Activated CD8-positive, alpha-beta T cell treated with anti-CD3 and anti-CD28 coated beads for 36 hours (primary cell): ENCODE measurements at regions not wholly inside any gene's neighbourhood (a gene's known extent, or its start where the extent isn't known, plus 50 kb on each side); places are given as distances from the start of the nearest gene placed in this dataset.
"Not testable (repeated sequence)": the region's sequence is repeated elsewhere in the genome, so short reads cannot be mapped to it uniquely, and the experiment has no call there.

ENCODE experiments used
- ATAC-seq: fragments of 200-7000 bp; cut with Tn5 transposase; one replicate; pipeline ENCODE4 v1.10.0; 2021; ENCODE audit warnings: mild to moderate bottlenecking, moderate library complexity
- CTCF ChIA-PET: fragments of 350-600 bp; sonication (Branson Sonifier 250); formaldehyde crosslinking; loops from one replicate; lab custom pipeline; 2021; ENCODE audit warnings: antibody characterized with exemption; lab: Charles Lee
- POLR2A ChIA-PET: fragments of 350-600 bp; sonication (Branson Sonifier 250); formaldehyde crosslinking; loops from one replicate; lab custom pipeline; 2021; ENCODE audit warnings: antibody characterized with exemption; lab: Charles Lee
- DNase-seq: peaks from one replicate; pipeline ENCODE4 v3.0.0-alpha.2; 2020
- H3K27ac Mint-ChIP-seq: one replicate; pipeline ENCODE4 v1.8.0; 2021; ENCODE audit warnings: mild to moderate bottlenecking, mixed read lengths
- H3K27me3 Mint-ChIP-seq: one replicate; pipeline ENCODE4 v1.8.0; 2021; ENCODE audit warnings: mixed read lengths
- H3K36me3 Mint-ChIP-seq: one replicate; pipeline ENCODE4 v1.8.0; 2021; ENCODE audit warnings: low read depth, mixed read lengths
- H3K4me1 Mint-ChIP-seq: one replicate; pipeline ENCODE4 v1.8.0; 2021; ENCODE audit warnings: low read depth, mixed read lengths
- H3K4me3 Mint-ChIP-seq: one replicate; pipeline ENCODE4 v1.8.0; 2021; ENCODE audit warnings: mild to moderate bottlenecking, moderate library complexity, mixed read lengths
- H3K9me3 Mint-ChIP-seq: one replicate; pipeline ENCODE4 v1.8.0; 2021; ENCODE audit warnings: mixed read lengths
- intact Hi-C: fragments of 100-400 bp; cut with micrococcal nuclease; formaldehyde crosslinking; loops from one replicate; pipeline ENCODE4 v1.10.0; 2022
- TF ChIP-seq, protein P1 (sequence below): fragments of 200-600 bp; IDR thresholded peaks from one replicate; pipeline ENCODE4 v1.8.0; 2022; ENCODE audit warnings: antibody characterized with exemption, mild to moderate bottlenecking

- Mint-ChIP-seq H3K4me1 (no peaks in the 10 kb centered on the region), H3K4me3 (no peak overlapping the region), H3K9me3 (no peaks in the 10 kb centered on the region), H3K27me3 (no peaks in the 10 kb centered on the region), H3K27ac (no peak overlapping the region), H3K36me3 (no peaks in the 10 kb centered on the region)
- ATAC-seq (no peak), DNase-seq (peak; percentile 31)
- ChIA-PET POLR2A (no interaction called here), CTCF (interaction anchor here (1.1 to 2.3 kb wide), 2 partner anchors 742 to 743 kb away, joined by 3 to 12 read pairs; no protein-coding TSS in a partner anchor)
- intact Hi-C loops: loop anchor here (5.0 kb wide), 1 partner anchor 741 kb away; no protein-coding TSS in a partner anchor
- TF ChIP-seq, protein P1, sequence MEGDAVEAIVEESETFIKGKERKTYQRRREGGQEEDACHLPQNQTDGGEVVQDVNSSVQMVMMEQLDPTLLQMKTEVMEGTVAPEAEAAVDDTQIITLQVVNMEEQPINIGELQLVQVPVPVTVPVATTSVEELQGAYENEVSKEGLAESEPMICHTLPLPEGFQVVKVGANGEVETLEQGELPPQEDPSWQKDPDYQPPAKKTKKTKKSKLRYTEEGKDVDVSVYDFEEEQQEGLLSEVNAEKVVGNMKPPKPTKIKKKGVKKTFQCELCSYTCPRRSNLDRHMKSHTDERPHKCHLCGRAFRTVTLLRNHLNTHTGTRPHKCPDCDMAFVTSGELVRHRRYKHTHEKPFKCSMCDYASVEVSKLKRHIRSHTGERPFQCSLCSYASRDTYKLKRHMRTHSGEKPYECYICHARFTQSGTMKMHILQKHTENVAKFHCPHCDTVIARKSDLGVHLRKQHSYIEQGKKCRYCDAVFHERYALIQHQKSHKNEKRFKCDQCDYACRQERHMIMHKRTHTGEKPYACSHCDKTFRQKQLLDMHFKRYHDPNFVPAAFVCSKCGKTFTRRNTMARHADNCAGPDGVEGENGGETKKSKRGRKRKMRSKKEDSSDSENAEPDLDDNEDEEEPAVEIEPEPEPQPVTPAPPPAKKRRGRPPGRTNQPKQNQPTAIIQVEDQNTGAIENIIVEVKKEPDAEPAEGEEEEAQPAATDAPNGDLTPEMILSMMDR: no peak
Observed at GRCh38 chrX:7996414-7996813, 69.2 kb upstream of the PNPLA4 start.

DNA sequence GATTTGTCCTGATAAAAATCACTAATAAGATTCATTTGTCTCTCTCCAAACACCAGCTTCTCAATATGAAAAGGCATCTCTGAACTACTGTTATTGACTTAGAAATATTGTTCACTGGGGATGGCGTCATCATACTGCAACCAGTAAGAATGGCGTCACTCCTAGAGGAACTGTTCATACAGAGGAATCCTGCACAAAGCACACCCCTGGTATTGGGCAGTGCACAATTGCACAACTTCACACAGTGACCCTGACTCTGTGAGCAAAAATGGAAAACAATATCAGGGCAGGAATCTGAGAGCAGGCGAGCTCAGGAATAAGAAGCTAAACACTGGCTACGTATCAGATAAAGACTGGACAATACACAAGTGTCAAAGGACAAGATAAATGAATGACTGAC, 66.7 kb upstream of the PNPLA4 start:
- H3K4me3 Mint-ChIP-seq: no peak overlapping the region
- no peaks in the 10 kb centered on the region for H3K27me3 Mint-ChIP-seq
- no peaks in the 10 kb centered on the region for H3K36me3 Mint-ChIP-seq
- intact Hi-C loops: no loop called here
- DNase-seq (no peak), ATAC-seq (no peak)
- no peaks in the 10 kb centered on the region for H3K9me3 Mint-ChIP-seq
- POLR2A ChIA-PET: no interaction called here
- CTCF ChIA-PET: no interaction called here
- H3K27ac Mint-ChIP-seq: no peak overlapping the region
- TF ChIP-seq, protein P1: no peak
- H3K4me1 Mint-ChIP-seq: no peaks in the 10 kb centered on the region

GRCh38 chrX:7988013-7988759, 61.0 kb upstream of the PNPLA4 start:
- H3K27me3 Mint-ChIP-seq, H3K36me3 Mint-ChIP-seq, H3K4me3 Mint-ChIP-seq, ATAC-seq, H3K4me1 Mint-ChIP-seq, CTCF ChIA-PET, POLR2A ChIA-PET, DNase-seq, intact Hi-C loops, H3K9me3 Mint-ChIP-seq, H3K27ac Mint-ChIP-seq: not testable (repeated sequence)

DNA sequence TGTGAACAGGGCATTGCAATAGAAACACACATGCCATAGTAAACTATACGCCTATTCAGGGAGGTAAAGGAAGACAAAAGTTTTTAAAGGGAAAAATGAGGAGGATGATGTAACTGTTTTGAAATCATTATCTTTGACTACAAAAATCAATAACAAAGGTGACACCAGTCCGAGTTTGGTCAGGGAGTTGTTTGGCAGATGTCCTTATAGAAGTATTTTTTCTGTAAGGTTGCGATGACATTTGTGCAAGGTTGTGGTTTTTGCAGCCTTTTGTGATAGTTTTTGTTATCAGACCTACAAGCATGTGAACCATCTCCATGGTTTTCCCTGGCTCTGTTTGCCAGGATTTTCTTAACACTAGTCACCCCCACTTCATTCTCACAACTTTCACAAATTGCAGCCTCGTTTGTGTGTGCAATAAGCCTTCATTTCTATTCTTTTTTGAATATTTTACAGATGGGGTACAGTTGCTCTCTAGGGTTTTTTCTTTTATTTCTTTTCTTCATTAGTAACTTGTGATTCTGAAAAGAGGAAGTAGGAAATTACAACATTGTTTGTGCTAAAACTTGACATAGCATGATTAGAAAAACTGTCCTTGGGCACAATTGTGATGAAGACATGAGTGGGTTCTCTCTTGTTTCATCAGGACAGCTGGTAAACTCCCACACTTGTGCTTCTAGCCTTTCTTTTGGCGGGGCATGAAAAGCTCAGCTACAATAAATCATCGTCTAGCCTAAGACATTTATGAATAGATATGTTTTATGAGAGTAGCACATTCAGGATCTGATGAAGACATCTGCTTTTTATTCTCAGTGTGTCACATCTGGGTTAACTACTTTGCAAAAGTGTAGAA, 60.2 kb upstream of the PNPLA4 start:
- DNase-seq: no peak
- H3K27me3 Mint-ChIP-seq: no peaks in the 10 kb centered on the region
- no peaks in the 10 kb centered on the region for H3K4me1 Mint-ChIP-seq
- H3K4me3 Mint-ChIP-seq: no peak overlapping the region
- no peaks in the 10 kb centered on the region for H3K9me3 Mint-ChIP-seq
- TF ChIP-seq, protein P1: no peak
- ChIA-PET CTCF (no interaction called here), POLR2A (no interaction called here)
- intact Hi-C loops: no loop called here
- no peak overlapping the region for H3K27ac Mint-ChIP-seq
- ATAC-seq: no peak
- H3K36me3 Mint-ChIP-seq: no peaks in the 10 kb centered on the region

GRCh38 chrX:7986738-7987137, 59.5 kb upstream of the PNPLA4 start:
- H3K27ac Mint-ChIP-seq, intact Hi-C loops, H3K4me1 Mint-ChIP-seq, H3K4me3 Mint-ChIP-seq, H3K27me3 Mint-ChIP-seq, ATAC-seq, CTCF ChIA-PET, POLR2A ChIA-PET, H3K9me3 Mint-ChIP-seq, DNase-seq, H3K36me3 Mint-ChIP-seq: not testable (repeated sequence)

GRCh38 chrX:7985568-7985967, 58.4 kb upstream of the PNPLA4 start:
- DNase-seq: no peak
- ChIA-PET CTCF (no interaction called here), POLR2A (no interaction called here)
- Mint-ChIP-seq H3K27ac (no peak overlapping the region), H3K27me3 (no peaks in the 10 kb centered on the region), H3K36me3 (no peaks in the 10 kb centered on the region), H3K4me1 (no peaks in the 10 kb centered on the region), H3K4me3 (no peak overlapping the region), H3K9me3 (no peaks in the 10 kb centered on the region)
- TF ChIP-seq, protein P1: no peak
- intact Hi-C loops: no loop called here
- no peak for ATAC-seq
